ENCODE measurements at regions not wholly inside any gene's neighbourhood (a gene's known extent, or its start where the extent isn't known, plus 50 kb on each side); places are given as distances from the start of the nearest gene placed in this dataset.
A peak's percentile ranks its signal among the peaks of the same experiment; 100 is the strongest.

GRCh38 chr12:105878964-105879363 is 259.8 kb downstream of the NUAK1 start:
- ATAC-seq (no peak), DNase-seq (no peak)
- intact Hi-C loops (cut with DNase I): no loop called here
- Histone ChIP-seq H3K4me1 (peaks cover 0 to 10% (median 0%) of the 10 kb centered on the region in 9 donors), H3K27me3 (no peaks in the 10 kb centered on the region), H3K4me3 (no peak overlapping the region), H3K36me3 (no peaks in the 10 kb centered on the region), H3K9me3 (no peaks in the 10 kb centered on the region), H3K27ac (no peak overlapping the region)
- WGBS, 2 donors: 97% methylated on average over 3 of the region's 3 CpGs
- TF ChIP-seq, protein P1, sequence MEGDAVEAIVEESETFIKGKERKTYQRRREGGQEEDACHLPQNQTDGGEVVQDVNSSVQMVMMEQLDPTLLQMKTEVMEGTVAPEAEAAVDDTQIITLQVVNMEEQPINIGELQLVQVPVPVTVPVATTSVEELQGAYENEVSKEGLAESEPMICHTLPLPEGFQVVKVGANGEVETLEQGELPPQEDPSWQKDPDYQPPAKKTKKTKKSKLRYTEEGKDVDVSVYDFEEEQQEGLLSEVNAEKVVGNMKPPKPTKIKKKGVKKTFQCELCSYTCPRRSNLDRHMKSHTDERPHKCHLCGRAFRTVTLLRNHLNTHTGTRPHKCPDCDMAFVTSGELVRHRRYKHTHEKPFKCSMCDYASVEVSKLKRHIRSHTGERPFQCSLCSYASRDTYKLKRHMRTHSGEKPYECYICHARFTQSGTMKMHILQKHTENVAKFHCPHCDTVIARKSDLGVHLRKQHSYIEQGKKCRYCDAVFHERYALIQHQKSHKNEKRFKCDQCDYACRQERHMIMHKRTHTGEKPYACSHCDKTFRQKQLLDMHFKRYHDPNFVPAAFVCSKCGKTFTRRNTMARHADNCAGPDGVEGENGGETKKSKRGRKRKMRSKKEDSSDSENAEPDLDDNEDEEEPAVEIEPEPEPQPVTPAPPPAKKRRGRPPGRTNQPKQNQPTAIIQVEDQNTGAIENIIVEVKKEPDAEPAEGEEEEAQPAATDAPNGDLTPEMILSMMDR (IDR thresholded peaks at IDR 0.05): no peak

GRCh38 chr12:105880824-105881388 is 257.8 kb downstream of the NUAK1 start:
- H3K36me3 ChIP-seq: no peaks in the 10 kb centered on the region
- ATAC-seq: no peak
- peaks cover 0 to 10% (median 0%) of the 10 kb centered on the region in 9 donors for H3K4me1 ChIP-seq
- WGBS, 2 donors: 66% methylated on average over 2 of the region's 2 CpGs
- intact Hi-C loops (cut with DNase I): no loop called here
- no peak overlapping the region for H3K27ac ChIP-seq
- no peaks in the 10 kb centered on the region for H3K27me3 ChIP-seq
- no peak overlapping the region for H3K4me3 ChIP-seq
- H3K9me3 ChIP-seq: no peaks in the 10 kb centered on the region
- TF ChIP-seq, protein P1 (IDR thresholded peaks at IDR 0.05): no peak
- no peak for DNase-seq

DNA sequence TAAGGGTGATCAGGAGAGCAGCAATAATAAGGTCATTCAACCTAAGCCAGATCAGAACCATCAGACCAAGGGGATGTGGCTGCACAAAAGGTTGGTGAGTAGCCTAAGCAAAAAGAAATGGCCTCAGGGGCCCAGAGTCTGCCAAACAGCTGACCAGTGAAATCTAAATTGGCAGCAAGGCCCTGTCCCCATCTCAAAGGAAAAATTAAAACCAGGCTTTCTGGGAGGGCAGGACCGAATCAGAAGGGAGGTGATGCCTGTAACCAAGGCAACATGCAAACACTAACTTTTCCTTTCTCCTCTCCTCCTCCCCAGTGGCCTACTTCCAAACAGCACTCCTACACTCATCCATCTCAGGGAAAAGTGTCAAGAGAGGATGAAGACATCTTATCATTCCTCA is 256.4 kb downstream of the NUAK1 start:
- 44 to 50% methylated on average over 1 of the region's 1 CpG for WGBS, 2 donors
- intact Hi-C loops (cut with DNase I): no loop called here

DNA sequence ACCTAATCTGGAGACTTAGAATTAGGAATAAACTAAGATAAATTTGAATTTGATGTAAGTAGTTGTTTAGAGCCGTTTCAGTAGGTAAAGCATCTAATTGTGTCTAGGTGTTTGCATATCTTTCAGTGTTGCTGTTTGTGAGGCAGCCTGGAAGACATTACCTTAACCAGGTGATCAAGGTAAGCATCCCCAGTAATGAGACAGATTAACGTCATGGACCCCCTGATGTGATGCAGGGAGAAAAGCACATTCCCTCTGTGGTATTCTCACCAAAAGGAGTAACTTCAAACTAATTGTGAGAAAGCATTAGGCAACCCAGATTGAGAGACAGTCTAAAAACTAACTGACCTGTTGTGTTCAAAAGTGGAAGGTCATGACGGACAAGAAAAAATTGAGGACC is 251.6 kb downstream of the NUAK1 start:
- H3K36me3 ChIP-seq: no peaks in the 10 kb centered on the region
- H3K27ac ChIP-seq: no peak overlapping the region
- intact Hi-C loops (cut with DNase I): no loop called here
- DNase-seq (no peak), ATAC-seq (no peak)
- H3K9me3 ChIP-seq: peaks cover 0 to 5% (median 0%) of the 10 kb centered on the region in 11 donors
- H3K27me3 ChIP-seq: no peaks in the 10 kb centered on the region
- TF ChIP-seq, protein P1 (IDR thresholded peaks at IDR 0.05): no peak
- H3K4me1 ChIP-seq: peaks cover 0 to 9% (median 0%) of the 10 kb centered on the region in 9 donors
- 95 to 98% methylated on average over 3 of the region's 3 CpGs for WGBS, 2 donors
- no peak overlapping the region for H3K4me3 ChIP-seq

More for the DNA sequence above, 256.4 kb downstream of the NUAK1 start:
- no peaks in the 10 kb centered on the region for H3K9me3 ChIP-seq
- H3K36me3 ChIP-seq: no peaks in the 10 kb centered on the region
- TF ChIP-seq, protein P1 (IDR thresholded peaks at IDR 0.05): no peak
- DNase-seq (peak in 1 of 2 donors; percentile 26), ATAC-seq (peak; percentile 39 to 92 (median 76))
- no peak overlapping the region for H3K4me3 ChIP-seq
- H3K27me3 ChIP-seq: no peaks in the 10 kb centered on the region
- peaks cover 0 to 10% (median 0%) of the 10 kb centered on the region in 9 donors for H3K4me1 ChIP-seq
- no peak overlapping the region for H3K27ac ChIP-seq

Measured in heart right ventricle (tissue), 16 donors.